Peyer's patch (tissue), 4 donors: ENCODE measurements at regions not wholly inside any gene's neighbourhood (a gene's known extent, or its start where the extent isn't known, plus 50 kb on each side); places are given as distances from the start of the nearest gene placed in this dataset.

ENCODE experiments used
- POLR2A ChIP-seq, 2 donors: fragments of 450-650 bp; IDR thresholded peaks; one replicate each; pipeline ENCODE4 v1.5.1; 2017; ENCODE audit warnings: antibody characterized with exemption in 2 of 2, mild to moderate bottlenecking in 2 of 2, moderate library complexity in 2 of 2
- TF ChIP-seq, protein P1 (sequence below), 6 experiments: fragments of 450-650 bp in 4 of 6; fragments of 200-600 bp in 2 of 6; sonication (generic) in 1 of 6; IDR thresholded peaks; one replicate each; pipeline ENCODE4 v1.5.1; 2017 to 2019; ENCODE audit warnings: antibody characterized with exemption in 6 of 6, mild to moderate bottlenecking in 3 of 6, moderate library complexity in 1 of 6

DNA sequence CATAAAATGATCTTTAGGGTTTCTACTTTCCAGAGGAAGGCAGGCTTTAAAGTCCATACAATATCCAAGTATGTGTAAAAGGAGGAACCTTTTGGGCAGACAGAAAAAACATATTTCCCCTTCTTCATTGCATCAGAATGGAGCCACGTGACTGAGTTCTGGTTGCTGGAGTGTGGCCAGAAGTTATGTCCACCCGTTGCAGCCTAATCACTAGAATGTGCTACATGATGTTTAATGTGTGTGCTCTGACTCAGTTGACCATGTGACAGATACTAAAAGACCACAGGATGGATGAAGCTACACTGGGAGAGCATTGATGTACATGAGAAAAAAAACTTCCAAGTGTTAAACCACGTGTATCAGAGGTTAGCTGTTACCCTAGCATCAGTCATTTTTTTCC lies 460.9 kb downstream of the RIT2 start:
- TF ChIP-seq, protein P1, sequence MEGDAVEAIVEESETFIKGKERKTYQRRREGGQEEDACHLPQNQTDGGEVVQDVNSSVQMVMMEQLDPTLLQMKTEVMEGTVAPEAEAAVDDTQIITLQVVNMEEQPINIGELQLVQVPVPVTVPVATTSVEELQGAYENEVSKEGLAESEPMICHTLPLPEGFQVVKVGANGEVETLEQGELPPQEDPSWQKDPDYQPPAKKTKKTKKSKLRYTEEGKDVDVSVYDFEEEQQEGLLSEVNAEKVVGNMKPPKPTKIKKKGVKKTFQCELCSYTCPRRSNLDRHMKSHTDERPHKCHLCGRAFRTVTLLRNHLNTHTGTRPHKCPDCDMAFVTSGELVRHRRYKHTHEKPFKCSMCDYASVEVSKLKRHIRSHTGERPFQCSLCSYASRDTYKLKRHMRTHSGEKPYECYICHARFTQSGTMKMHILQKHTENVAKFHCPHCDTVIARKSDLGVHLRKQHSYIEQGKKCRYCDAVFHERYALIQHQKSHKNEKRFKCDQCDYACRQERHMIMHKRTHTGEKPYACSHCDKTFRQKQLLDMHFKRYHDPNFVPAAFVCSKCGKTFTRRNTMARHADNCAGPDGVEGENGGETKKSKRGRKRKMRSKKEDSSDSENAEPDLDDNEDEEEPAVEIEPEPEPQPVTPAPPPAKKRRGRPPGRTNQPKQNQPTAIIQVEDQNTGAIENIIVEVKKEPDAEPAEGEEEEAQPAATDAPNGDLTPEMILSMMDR (IDR thresholded peaks at IDR 0.05): no peak
- no peak for TF ChIP-seq POLR2A (IDR thresholded peaks at IDR 0.05)
